Adrenal gland (tissue), 5 donors: ENCODE measurements at regions not wholly inside any gene's neighbourhood (a gene's known extent, or its start where the extent isn't known, plus 50 kb on each side); places are given as distances from the start of the nearest gene placed in this dataset.

ENCODE experiments used
- POLR2A ChIP-seq, 2 donors: fragments of 450-650 bp; IDR thresholded peaks; one replicate each; pipeline ENCODE4 v1.6.1; 2017; ENCODE audit warnings: antibody characterized with exemption in 2 of 2, mild to moderate bottlenecking in 2 of 2, moderate library complexity in 1 of 2
- TF ChIP-seq, protein P1 (sequence below), 6 experiments: fragments of 450-650 bp in 4 of 6; fragments of 200-600 bp in 2 of 6; sonication (generic) in 1 of 6; IDR thresholded peaks; 1 replicate in 5 of 6; 2 replicates in 1 of 6; pipeline versions ENCODE4 v1.5.1 to v1.8.0; 2016 to 2021; ENCODE audit warnings: antibody characterized with exemption in 6 of 6, mild to moderate bottlenecking in 2 of 6, moderate library complexity in 1 of 6
- donor health status: DM: no; HTN: no; CAD: no.

GRCh38 chr20:47849006-47849405 is 63.7 kb upstream of the SULF2 start:
- TF ChIP-seq, protein P1, sequence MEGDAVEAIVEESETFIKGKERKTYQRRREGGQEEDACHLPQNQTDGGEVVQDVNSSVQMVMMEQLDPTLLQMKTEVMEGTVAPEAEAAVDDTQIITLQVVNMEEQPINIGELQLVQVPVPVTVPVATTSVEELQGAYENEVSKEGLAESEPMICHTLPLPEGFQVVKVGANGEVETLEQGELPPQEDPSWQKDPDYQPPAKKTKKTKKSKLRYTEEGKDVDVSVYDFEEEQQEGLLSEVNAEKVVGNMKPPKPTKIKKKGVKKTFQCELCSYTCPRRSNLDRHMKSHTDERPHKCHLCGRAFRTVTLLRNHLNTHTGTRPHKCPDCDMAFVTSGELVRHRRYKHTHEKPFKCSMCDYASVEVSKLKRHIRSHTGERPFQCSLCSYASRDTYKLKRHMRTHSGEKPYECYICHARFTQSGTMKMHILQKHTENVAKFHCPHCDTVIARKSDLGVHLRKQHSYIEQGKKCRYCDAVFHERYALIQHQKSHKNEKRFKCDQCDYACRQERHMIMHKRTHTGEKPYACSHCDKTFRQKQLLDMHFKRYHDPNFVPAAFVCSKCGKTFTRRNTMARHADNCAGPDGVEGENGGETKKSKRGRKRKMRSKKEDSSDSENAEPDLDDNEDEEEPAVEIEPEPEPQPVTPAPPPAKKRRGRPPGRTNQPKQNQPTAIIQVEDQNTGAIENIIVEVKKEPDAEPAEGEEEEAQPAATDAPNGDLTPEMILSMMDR (IDR thresholded peaks at IDR 0.05): no peak
- TF ChIP-seq POLR2A (IDR thresholded peaks at IDR 0.05): no peak
